ENCODE measurements at regions not wholly inside any gene's neighbourhood (a gene's known extent, or its start where the extent isn't known, plus 50 kb on each side); places are given as distances from the start of the nearest gene placed in this dataset.

GRCh38 chr14:53896726-53897125 lies 59.9 kb downstream of the BMP4 start:
- DNase-seq = no peak

GRCh38 chr14:53894456-53894855 lies 62.2 kb downstream of the BMP4 start:
- DNase-seq = no peak

GRCh38 chr14:53893374-53893773 lies 63.3 kb downstream of the BMP4 start:
- no peak for DNase-seq

GRCh38 chr14:53890611-53891101 lies 66.0 kb downstream of the BMP4 start:
- no peak for DNase-seq

- DNase-seq = no peak
These were observed 67.9 kb downstream of the BMP4 start for GRCh38 chr14:53888535-53889386.

- DNase-seq = no peak
These were observed 71.4 kb downstream of the BMP4 start for GRCh38 chr14:53885136-53885640.

- DNase-seq = no peak
These were observed 72.0 kb downstream of the BMP4 start for GRCh38 chr14:53884601-53885000.

- no peak for DNase-seq
These were observed 72.9 kb downstream of the BMP4 start for GRCh38 chr14:53883739-53884138.

- DNase-seq = no peak
These were observed 73.9 kb downstream of the BMP4 start for GRCh38 chr14:53882684-53883083.

- DNase-seq = no peak
These were observed 74.7 kb downstream of the BMP4 start for GRCh38 chr14:53881921-53882320.

- DNase-seq = no peak
These were observed 75.3 kb downstream of the BMP4 start for GRCh38 chr14:53881161-53881871.

- DNase-seq = no peak
These were observed 75.9 kb downstream of the BMP4 start for GRCh38 chr14:53880761-53881160.

GRCh38 chr14:53879747-53880146 lies 76.9 kb downstream of the BMP4 start:
- DNase-seq = no peak

- DNase-seq = no peak
These were observed 77.5 kb downstream of the BMP4 start for GRCh38 chr14:53879022-53879686.

- no peak for DNase-seq
These were observed 81.2 kb downstream of the BMP4 start for GRCh38 chr14:53875324-53875897.

GRCh38 chr14:53874704-53875103 lies 81.9 kb downstream of the BMP4 start:
- no peak for DNase-seq

- DNase-seq = no peak
These were observed 83.9 kb downstream of the BMP4 start for GRCh38 chr14:53872681-53873089.

GRCh38 chr14:53871951-53872350 lies 84.7 kb downstream of the BMP4 start:
- no peak for DNase-seq

GRCh38 chr14:53871011-53871410 lies 85.6 kb downstream of the BMP4 start:
- no peak for DNase-seq

GRCh38 chr14:53865711-53866110 lies 90.9 kb downstream of the BMP4 start:
- DNase-seq = no peak

GRCh38 chr14:53861781-53862180 lies 94.8 kb downstream of the BMP4 start:
- DNase-seq = no peak

GRCh38 chr14:53858345-53858684 lies 98.3 kb downstream of the BMP4 start:
- DNase-seq = no peak

Data from midbrain (tissue), 1 donor.